ENCODE measurements at regions not wholly inside any gene's neighbourhood (a gene's known extent, or its start where the extent isn't known, plus 50 kb on each side); places are given as distances from the start of the nearest gene placed in this dataset.
"Not testable (repeated sequence)": the region's sequence is repeated elsewhere in the genome, so short reads cannot be mapped to it uniquely, and the experiment has no call there.

DNA sequence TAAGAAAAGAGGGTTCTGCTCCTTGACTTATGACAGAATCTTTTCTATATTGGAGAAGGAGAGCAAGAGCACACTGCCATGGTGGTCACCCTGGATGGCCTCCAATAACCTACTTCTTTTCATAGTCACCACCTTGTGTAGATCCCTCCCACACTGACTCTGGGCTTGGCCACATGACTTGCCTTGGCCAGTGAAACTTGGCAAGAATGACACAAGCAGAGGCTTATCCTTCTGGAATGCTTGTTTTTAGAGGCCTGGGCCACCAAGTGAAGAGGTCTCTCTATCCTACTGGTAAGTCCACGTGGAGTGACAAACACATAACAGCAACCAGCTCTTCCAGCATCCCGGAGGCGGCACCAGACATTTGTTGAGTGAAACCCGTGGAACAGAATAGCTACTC is 349.4 kb upstream of the JARID2 start:
- no peak overlapping the region for H3K4me3 ChIP-seq (replicated peaks; ENCODE audit: insufficient read depth, low read length)
- no peak overlapping the region for H3K27ac ChIP-seq (replicated peaks)
- DNase-seq (ENCODE audit: low read depth in 1 of 2, low spot score in 1 of 2): no peak
- no peaks in the 10 kb centered on the region for H3K27me3 ChIP-seq (ENCODE audit: insufficient read depth, poor library complexity, severe bottlenecking)
- TF ChIP-seq POLR2AphosphoS5 (IDR thresholded peaks at IDR 0.05; ENCODE audit: low read depth) (no peak), SPI1 (IDR thresholded peaks at IDR 0.05; ENCODE audit: borderline replicate concordance, low read depth) (no peak), GABPA (IDR thresholded peaks at IDR 0.05; ENCODE audit: low read depth) (no peak)
- TF ChIP-seq, protein P1, sequence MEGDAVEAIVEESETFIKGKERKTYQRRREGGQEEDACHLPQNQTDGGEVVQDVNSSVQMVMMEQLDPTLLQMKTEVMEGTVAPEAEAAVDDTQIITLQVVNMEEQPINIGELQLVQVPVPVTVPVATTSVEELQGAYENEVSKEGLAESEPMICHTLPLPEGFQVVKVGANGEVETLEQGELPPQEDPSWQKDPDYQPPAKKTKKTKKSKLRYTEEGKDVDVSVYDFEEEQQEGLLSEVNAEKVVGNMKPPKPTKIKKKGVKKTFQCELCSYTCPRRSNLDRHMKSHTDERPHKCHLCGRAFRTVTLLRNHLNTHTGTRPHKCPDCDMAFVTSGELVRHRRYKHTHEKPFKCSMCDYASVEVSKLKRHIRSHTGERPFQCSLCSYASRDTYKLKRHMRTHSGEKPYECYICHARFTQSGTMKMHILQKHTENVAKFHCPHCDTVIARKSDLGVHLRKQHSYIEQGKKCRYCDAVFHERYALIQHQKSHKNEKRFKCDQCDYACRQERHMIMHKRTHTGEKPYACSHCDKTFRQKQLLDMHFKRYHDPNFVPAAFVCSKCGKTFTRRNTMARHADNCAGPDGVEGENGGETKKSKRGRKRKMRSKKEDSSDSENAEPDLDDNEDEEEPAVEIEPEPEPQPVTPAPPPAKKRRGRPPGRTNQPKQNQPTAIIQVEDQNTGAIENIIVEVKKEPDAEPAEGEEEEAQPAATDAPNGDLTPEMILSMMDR (IDR thresholded peaks at IDR 0.05; ENCODE audit: insufficient read depth, low read length): no peak
- TF ChIP-seq, protein P2, sequence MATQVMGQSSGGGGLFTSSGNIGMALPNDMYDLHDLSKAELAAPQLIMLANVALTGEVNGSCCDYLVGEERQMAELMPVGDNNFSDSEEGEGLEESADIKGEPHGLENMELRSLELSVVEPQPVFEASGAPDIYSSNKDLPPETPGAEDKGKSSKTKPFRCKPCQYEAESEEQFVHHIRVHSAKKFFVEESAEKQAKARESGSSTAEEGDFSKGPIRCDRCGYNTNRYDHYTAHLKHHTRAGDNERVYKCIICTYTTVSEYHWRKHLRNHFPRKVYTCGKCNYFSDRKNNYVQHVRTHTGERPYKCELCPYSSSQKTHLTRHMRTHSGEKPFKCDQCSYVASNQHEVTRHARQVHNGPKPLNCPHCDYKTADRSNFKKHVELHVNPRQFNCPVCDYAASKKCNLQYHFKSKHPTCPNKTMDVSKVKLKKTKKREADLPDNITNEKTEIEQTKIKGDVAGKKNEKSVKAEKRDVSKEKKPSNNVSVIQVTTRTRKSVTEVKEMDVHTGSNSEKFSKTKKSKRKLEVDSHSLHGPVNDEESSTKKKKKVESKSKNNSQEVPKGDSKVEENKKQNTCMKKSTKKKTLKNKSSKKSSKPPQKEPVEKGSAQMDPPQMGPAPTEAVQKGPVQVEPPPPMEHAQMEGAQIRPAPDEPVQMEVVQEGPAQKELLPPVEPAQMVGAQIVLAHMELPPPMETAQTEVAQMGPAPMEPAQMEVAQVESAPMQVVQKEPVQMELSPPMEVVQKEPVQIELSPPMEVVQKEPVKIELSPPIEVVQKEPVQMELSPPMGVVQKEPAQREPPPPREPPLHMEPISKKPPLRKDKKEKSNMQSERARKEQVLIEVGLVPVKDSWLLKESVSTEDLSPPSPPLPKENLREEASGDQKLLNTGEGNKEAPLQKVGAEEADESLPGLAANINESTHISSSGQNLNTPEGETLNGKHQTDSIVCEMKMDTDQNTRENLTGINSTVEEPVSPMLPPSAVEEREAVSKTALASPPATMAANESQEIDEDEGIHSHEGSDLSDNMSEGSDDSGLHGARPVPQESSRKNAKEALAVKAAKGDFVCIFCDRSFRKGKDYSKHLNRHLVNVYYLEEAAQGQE (IDR thresholded peaks at IDR 0.05; ENCODE audit: insufficient replicate concordance, low read depth): no peak

DNA sequence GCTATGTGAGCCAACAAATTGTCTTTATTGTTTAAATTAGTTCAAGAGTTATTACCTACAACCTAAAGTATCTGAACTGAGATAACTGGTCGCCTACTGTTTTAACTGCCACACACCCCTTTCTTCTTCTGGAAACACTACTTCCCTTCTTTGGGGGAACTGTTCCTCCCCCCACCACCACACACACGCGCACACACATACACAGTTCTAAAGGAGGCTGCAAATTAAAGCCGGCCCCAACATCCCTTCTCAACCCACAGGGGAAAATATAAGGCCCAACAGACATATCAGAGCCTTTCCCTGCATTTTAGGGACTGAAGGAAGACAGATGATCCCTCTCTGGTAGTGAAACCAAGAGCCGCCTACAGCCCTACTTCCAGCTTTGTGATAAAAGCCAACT is 348.0 kb upstream of the JARID2 start:
- peak; percentile 52 to 87 for DNase-seq (ENCODE audit: low read depth in 1 of 2, low spot score in 1 of 2)
- Histone ChIP-seq H3K27me3 (ENCODE audit: insufficient read depth, poor library complexity, severe bottlenecking) (no peaks in the 10 kb centered on the region), H3K27ac (replicated peaks) (peak overlapping the region; percentile 82), H3K4me3 (replicated peaks; ENCODE audit: insufficient read depth, low read length) (no peak overlapping the region)
- TF ChIP-seq, protein P1 (IDR thresholded peaks at IDR 0.05; ENCODE audit: insufficient read depth, low read length): no peak
- TF ChIP-seq SPI1 (IDR thresholded peaks at IDR 0.05; ENCODE audit: borderline replicate concordance, low read depth): peak; percentile 90

DNA sequence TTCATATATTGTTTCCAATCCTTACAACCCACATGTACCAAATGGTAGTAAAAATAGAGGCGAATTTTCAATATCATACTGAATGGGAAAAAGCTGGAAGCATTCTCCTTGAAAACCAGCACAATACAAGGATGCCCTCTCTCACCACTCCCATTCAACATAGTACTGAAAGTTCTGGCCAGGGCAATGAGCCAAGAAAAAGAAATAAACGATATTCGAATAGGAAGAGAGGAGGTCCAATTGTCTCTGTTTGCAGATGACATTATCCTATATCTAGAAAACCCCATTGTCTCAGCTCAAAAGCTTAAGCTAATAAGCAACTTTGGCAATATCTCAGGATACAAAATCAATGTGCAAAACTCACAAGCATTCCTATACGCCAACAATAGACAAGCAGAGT is 346.4 kb upstream of the JARID2 start:
- not testable (repeated sequence) for H3K27me3 ChIP-seq (ENCODE audit: insufficient read depth, poor library complexity, severe bottlenecking)

DNA sequence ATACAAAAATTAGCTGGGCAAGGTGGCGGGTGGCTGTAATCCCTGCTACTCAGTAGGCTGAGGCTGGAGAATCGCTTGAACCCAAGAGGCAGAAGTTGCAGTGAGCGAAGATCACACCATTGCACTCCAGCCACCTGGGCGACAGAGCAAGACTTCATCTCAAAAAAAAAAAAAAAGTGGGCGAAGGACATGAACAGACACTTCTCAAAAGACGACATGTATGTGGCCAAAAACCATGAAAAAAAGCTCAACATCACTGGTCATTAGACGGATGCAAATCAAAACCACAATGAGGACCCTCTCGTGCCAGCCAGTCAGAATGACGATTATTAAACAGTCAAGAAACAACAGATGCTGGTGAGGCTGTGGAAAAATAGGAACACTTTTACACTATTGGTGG is 344.9 kb upstream of the JARID2 start:
- H3K27me3 ChIP-seq (ENCODE audit: insufficient read depth, poor library complexity, severe bottlenecking): no peaks in the 10 kb centered on the region
- TF ChIP-seq POLR2AphosphoS5 (IDR thresholded peaks at IDR 0.05; ENCODE audit: low read depth) (no peak), SPI1 (IDR thresholded peaks at IDR 0.05; ENCODE audit: borderline replicate concordance, low read depth) (no peak), GABPA (IDR thresholded peaks at IDR 0.05; ENCODE audit: low read depth) (no peak)
- TF ChIP-seq, protein P2 (IDR thresholded peaks at IDR 0.05; ENCODE audit: insufficient replicate concordance, low read depth): no peak
- TF ChIP-seq, protein P1 (IDR thresholded peaks at IDR 0.05; ENCODE audit: insufficient read depth, low read length): no peak
- DNase-seq (ENCODE audit: low read depth in 1 of 2, low spot score in 1 of 2): no peak
- no peak overlapping the region for H3K4me3 ChIP-seq (replicated peaks; ENCODE audit: insufficient read depth, low read length)
- no peak overlapping the region for H3K27ac ChIP-seq (replicated peaks)

More for the DNA sequence above, 346.4 kb upstream of the JARID2 start:
- H3K4me3 ChIP-seq (replicated peaks; ENCODE audit: insufficient read depth, low read length); DNase-seq (ENCODE audit: low read depth in 1 of 2, low spot score in 1 of 2); H3K27ac ChIP-seq (replicated peaks): not testable (repeated sequence)

All from HL-60 (cell line).